GM23338 (cell line): ENCODE measurements at regions not wholly inside any gene's neighbourhood (a gene's known extent, or its start where the extent isn't known, plus 50 kb on each side); places are given as distances from the start of the nearest gene placed in this dataset.

Experiments
- ATAC-seq: fragments of 200-7000 bp; cut with Tn5 transposase; 3 replicates; pipeline ENCODE4 v1.9.1; 2020
- DNase-seq: peaks from one replicate; pipeline ENCODE4 v3.0.0-alpha.2; 2015; ENCODE audit warnings: low spot score
- H2AFZ ChIP-seq: fragments of 200-600 bp; sonication (generic); 2 replicates; pipeline ENCODE4 v1.8.0; 2016; ENCODE audit warnings: antibody characterized with exemption, mild to moderate bottlenecking, moderate library complexity
- H3F3A ChIP-seq: fragments of 200-600 bp; sonication (generic); replicated peaks from 2 replicates; pipeline ENCODE4 v1.8.0; 2017; ENCODE audit warnings: antibody characterized with exemption, mixed run types, low read depth
- H3K27ac ChIP-seq: fragments of 200-600 bp; sonication (generic); 2 replicates; pipeline ENCODE4 v1.6.1; 2016; ENCODE audit warnings: low read depth
- H3K27me3 ChIP-seq: fragments of 200-600 bp; sonication (generic); 2 replicates; pipeline ENCODE4 v1.8.0; 2016; ENCODE audit warnings: mild to moderate bottlenecking, mixed run types, moderate library complexity; ENCODE audit not compliant: insufficient read depth
- H3K36me3 ChIP-seq: fragments of 200-600 bp; sonication (generic); 2 replicates; pipeline ENCODE4 v1.8.0; 2016; ENCODE audit warnings: mild to moderate bottlenecking; ENCODE audit not compliant: insufficient read depth
- H3K4me1 ChIP-seq: fragments of 200-600 bp; sonication (generic); 2 replicates; pipeline ENCODE4 v1.8.0; 2016; ENCODE audit warnings: mild to moderate bottlenecking, moderate library complexity; ENCODE audit not compliant: insufficient read depth
- H3K4me2 ChIP-seq: fragments of 200-600 bp; sonication (generic); 2 replicates; pipeline ENCODE4 v1.7.1; 2017; ENCODE audit warnings: mixed run types
- H3K4me3 ChIP-seq: fragments of 200-600 bp; sonication (generic); 2 replicates; pipeline ENCODE4 v1.6.1; 2016; ENCODE audit warnings: mixed run types
- H3K79me2 ChIP-seq: fragments of 200-600 bp; sonication (generic); replicated peaks from 2 replicates; pipeline ENCODE4 v1.8.0; 2017; ENCODE audit warnings: mild to moderate bottlenecking; ENCODE audit not compliant: insufficient read depth
- H3K9me2 ChIP-seq: fragments of 200-600 bp; sonication (generic); 2 replicates; pipeline ENCODE4 v1.8.0; 2017; ENCODE audit not compliant: insufficient read depth
- H4K20me1 ChIP-seq: fragments of 200-600 bp; sonication (generic); replicated peaks from 2 replicates; pipeline ENCODE4 v1.8.0; 2017; ENCODE audit warnings: mild to moderate bottlenecking; ENCODE audit not compliant: insufficient read depth
- H3K27ac Mint-ChIP-seq: 2 replicates; pipeline ENCODE4 v1.8.0; 2020; ENCODE audit warnings: inconsistent platforms, mild to moderate bottlenecking, moderate library complexity, mixed read lengths
- H3K27me3 Mint-ChIP-seq: 3 replicates; pipeline ENCODE4 v1.8.0; 2022; ENCODE audit warnings: low read depth, mild to moderate bottlenecking, moderate library complexity, mixed read lengths, inconsistent platforms; ENCODE audit not compliant: insufficient read depth, poor library complexity
- H3K36me3 Mint-ChIP-seq: 3 replicates; pipeline ENCODE4 v1.8.0; 2021; ENCODE audit warnings: low read depth, mild to moderate bottlenecking, inconsistent platforms, moderate library complexity, mixed read lengths
- H3K4me1 Mint-ChIP-seq: 3 replicates; pipeline ENCODE4 v1.8.0; 2020; ENCODE audit warnings: mild to moderate bottlenecking, inconsistent platforms, mixed read lengths
- H3K4me3 Mint-ChIP-seq: 3 replicates; pipeline ENCODE4 v1.8.0; 2021; ENCODE audit warnings: moderate library complexity, mild to moderate bottlenecking, inconsistent platforms, mixed read lengths
- H3K9me3 Mint-ChIP-seq: 3 replicates; pipeline ENCODE4 v1.8.0; 2020; ENCODE audit warnings: moderate library complexity, mild to moderate bottlenecking, inconsistent platforms, mixed read lengths
- CREB1 ChIP-seq: fragments of 250-450 bp; sonication (Bioruptor Pico); IDR thresholded peaks from 2 replicates; pipeline ENCODE4 v1.5.0; 2020; ENCODE audit warnings: low read depth, mild to moderate bottlenecking, moderate library complexity
- EZH2 ChIP-seq: fragments of 200-600 bp; sonication (generic); IDR thresholded peaks from one replicate; pipeline ENCODE4 v1.8.0; 2017; ENCODE audit warnings: antibody characterized with exemption, mild to moderate bottlenecking, low read depth; ENCODE audit not compliant: unreplicated experiment
- NANOG ChIP-seq: IDR thresholded peaks from 2 replicates; pipeline ENCODE4 v1.6.1; 2016; ENCODE audit warnings: antibody characterized with exemption, borderline replicate concordance
- POLR2AphosphoS5 ChIP-seq: IDR thresholded peaks from 2 replicates; pipeline ENCODE4 v1.6.1; 2016; ENCODE audit warnings: antibody characterized with exemption, low read depth
- STAT1 ChIP-seq: IDR thresholded peaks from one replicate; pipeline ENCODE4 v1.6.1; 2016; ENCODE audit warnings: antibody characterized with exemption; ENCODE audit not compliant: unreplicated experiment
- ZNF114 ChIP-seq: fragments of 250-450 bp; sonication (Bioruptor Pico); IDR thresholded peaks from 2 replicates; pipeline ENCODE4 v1.5.0; 2020; ENCODE audit warnings: mild to moderate bottlenecking, moderate library complexity
- TF ChIP-seq, protein P1 (sequence below), 2 experiments: fragments of 200-600 bp in 1 of 2; sonication (generic) in 1 of 2; conservative IDR thresholded peaks; 2 replicates each; pipeline versions ENCODE4 v1.5.1 to v1.6.1; 2016 to 2017; ENCODE audit warnings: antibody characterized with exemption in 2 of 2, low read depth in 2 of 2, mild to moderate bottlenecking in 2 of 2, moderate library complexity in 1 of 2
- TF ChIP-seq, protein P2 (sequence below): fragments of 250-450 bp; sonication (Bioruptor Pico); IDR thresholded peaks from 2 replicates; pipeline ENCODE4 v1.5.0; 2020; ENCODE audit warnings: mild to moderate bottlenecking, moderate library complexity
- TF ChIP-seq, protein P3 (sequence below): IDR thresholded peaks from one replicate; pipeline ENCODE4 v1.6.1; 2018; ENCODE audit warnings: antibody characterized with exemption; ENCODE audit not compliant: unreplicated experiment

GRCh38 chr4:55256787-55257186, 89.3 kb upstream of the SRD5A3 start (continued):
- TF ChIP-seq, protein P1, sequence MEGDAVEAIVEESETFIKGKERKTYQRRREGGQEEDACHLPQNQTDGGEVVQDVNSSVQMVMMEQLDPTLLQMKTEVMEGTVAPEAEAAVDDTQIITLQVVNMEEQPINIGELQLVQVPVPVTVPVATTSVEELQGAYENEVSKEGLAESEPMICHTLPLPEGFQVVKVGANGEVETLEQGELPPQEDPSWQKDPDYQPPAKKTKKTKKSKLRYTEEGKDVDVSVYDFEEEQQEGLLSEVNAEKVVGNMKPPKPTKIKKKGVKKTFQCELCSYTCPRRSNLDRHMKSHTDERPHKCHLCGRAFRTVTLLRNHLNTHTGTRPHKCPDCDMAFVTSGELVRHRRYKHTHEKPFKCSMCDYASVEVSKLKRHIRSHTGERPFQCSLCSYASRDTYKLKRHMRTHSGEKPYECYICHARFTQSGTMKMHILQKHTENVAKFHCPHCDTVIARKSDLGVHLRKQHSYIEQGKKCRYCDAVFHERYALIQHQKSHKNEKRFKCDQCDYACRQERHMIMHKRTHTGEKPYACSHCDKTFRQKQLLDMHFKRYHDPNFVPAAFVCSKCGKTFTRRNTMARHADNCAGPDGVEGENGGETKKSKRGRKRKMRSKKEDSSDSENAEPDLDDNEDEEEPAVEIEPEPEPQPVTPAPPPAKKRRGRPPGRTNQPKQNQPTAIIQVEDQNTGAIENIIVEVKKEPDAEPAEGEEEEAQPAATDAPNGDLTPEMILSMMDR (conservative IDR thresholded peaks at IDR 0.05; ENCODE audit: low read depth in 2 of 2), result no peak
- no peak for TF ChIP-seq NANOG

DNA sequence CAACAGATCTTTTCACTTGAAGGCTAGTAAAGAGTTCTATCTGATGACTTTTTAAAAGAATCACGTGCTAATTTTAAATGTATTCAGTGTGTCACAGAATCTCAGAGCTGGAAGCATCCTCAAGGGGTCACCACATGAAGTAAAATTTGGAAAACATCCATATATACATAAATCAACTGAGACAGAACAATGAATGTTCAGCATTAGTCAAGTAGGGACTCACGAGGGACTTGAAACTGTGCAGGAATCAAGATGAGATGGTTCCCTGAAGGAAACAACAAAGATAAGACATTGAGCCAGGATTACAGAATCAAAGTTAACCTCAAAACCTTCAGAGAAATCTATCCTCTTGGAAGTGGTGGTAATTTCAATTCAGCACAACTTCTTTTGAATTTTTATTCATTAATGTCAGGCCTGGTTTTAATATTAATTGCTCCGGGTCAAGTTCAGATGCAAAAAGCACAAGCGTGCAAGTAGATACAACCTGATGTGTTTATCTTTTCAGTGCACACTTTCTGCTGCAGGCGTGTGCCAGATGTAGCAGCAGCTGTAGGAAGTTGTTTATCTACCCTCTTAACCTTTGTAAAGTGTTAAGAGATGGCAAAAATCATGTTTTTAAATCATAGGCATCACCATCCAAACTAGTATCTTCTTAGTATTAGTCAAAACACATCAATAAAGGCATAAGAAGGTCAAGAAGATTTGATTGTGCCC, 87.7 kb upstream of the SRD5A3 start:
- Histone ChIP-seq H3F3A (no peaks in the 10 kb centered on the region), H3K4me3 (no peak overlapping the region), H2AFZ (0 out of 2 replicates have a peak overlapping the region, but pooled peaks have one; percentile 2), H3K9me2 (no peaks in the 10 kb centered on the region), H3K4me2 (no peak overlapping the region), H3K4me1 (peaks cover 10% of the 10 kb centered on the region), H4K20me1 (no peaks in the 10 kb centered on the region), H3K27me3 (no peaks in the 10 kb centered on the region), H3K79me2 (no peaks in the 10 kb centered on the region), H3K36me3 (no peaks in the 10 kb centered on the region), H3K27ac (no peak overlapping the region)
- no peak overlapping the region for H3K4me3 Mint-ChIP-seq
- H3K27me3 Mint-ChIP-seq, result no peaks in the 10 kb centered on the region
- TF ChIP-seq ZNF114 (CRISPR knock-in tag), result no peak
- TF ChIP-seq, protein P1 (conservative IDR thresholded peaks at IDR 0.05; ENCODE audit: low read depth in 2 of 2), result no peak
- no peak for TF ChIP-seq NANOG
- TF ChIP-seq, protein P2, sequence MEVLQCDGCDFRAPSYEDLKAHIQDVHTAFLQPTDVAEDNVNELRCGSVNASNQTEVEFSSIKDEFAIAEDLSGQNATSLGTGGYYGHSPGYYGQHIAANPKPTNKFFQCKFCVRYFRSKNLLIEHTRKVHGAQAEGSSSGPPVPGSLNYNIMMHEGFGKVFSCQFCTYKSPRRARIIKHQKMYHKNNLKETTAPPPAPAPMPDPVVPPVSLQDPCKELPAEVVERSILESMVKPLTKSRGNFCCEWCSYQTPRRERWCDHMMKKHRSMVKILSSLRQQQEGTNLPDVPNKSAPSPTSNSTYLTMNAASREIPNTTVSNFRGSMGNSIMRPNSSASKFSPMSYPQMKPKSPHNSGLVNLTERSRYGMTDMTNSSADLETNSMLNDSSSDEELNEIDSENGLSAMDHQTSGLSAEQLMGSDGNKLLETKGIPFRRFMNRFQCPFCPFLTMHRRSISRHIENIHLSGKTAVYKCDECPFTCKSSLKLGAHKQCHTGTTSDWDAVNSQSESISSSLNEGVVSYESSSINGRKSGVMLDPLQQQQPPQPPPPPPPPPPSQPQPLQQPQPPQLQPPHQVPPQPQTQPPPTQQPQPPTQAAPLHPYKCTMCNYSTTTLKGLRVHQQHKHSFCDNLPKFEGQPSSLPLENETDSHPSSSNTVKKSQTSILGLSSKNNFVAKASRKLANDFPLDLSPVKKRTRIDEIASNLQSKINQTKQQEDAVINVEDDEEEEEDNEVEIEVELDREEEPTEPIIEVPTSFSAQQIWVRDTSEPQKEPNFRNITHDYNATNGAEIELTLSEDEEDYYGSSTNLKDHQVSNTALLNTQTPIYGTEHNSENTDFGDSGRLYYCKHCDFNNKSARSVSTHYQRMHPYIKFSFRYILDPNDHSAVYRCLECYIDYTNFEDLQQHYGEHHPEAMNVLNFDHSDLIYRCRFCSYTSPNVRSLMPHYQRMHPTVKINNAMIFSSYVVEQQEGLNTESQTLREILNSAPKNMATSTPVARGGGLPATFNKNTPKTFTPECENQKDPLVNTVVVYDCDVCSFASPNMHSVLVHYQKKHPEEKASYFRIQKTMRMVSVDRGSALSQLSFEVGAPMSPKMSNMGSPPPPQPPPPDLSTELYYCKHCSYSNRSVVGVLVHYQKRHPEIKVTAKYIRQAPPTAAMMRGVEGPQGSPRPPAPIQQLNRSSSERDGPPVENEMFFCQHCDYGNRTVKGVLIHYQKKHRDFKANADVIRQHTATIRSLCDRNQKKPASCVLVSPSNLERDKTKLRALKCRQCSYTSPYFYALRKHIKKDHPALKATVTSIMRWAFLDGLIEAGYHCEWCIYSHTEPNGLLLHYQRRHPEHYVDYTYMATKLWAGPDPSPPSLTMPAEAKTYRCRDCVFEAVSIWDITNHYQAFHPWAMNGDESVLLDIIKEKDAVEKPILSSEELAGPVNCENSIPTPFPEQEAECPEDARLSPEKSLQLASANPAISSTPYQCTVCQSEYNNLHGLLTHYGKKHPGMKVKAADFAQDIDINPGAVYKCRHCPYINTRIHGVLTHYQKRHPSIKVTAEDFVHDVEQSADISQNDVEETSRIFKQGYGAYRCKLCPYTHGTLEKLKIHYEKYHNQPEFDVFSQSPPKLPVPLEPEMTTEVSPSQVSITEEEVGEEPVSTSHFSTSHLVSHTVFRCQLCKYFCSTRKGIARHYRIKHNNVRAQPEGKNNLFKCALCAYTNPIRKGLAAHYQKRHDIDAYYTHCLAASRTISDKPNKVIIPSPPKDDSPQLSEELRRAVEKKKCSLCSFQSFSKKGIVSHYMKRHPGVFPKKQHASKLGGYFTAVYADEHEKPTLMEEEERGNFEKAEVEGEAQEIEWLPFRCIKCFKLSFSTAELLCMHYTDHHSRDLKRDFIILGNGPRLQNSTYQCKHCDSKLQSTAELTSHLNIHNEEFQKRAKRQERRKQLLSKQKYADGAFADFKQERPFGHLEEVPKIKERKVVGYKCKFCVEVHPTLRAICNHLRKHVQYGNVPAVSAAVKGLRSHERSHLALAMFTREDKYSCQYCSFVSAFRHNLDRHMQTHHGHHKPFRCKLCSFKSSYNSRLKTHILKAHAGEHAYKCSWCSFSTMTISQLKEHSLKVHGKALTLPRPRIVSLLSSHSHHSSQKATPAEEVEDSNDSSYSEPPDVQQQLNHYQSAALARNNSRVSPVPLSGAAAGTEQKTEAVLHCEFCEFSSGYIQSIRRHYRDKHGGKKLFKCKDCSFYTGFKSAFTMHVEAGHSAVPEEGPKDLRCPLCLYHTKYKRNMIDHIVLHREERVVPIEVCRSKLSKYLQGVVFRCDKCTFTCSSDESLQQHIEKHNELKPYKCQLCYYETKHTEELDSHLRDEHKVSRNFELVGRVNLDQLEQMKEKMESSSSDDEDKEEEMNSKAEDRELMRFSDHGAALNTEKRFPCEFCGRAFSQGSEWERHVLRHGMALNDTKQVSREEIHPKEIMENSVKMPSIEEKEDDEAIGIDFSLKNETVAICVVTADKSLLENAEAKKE (CRISPR knock-in tag), result no peak
- TF ChIP-seq, protein P3, sequence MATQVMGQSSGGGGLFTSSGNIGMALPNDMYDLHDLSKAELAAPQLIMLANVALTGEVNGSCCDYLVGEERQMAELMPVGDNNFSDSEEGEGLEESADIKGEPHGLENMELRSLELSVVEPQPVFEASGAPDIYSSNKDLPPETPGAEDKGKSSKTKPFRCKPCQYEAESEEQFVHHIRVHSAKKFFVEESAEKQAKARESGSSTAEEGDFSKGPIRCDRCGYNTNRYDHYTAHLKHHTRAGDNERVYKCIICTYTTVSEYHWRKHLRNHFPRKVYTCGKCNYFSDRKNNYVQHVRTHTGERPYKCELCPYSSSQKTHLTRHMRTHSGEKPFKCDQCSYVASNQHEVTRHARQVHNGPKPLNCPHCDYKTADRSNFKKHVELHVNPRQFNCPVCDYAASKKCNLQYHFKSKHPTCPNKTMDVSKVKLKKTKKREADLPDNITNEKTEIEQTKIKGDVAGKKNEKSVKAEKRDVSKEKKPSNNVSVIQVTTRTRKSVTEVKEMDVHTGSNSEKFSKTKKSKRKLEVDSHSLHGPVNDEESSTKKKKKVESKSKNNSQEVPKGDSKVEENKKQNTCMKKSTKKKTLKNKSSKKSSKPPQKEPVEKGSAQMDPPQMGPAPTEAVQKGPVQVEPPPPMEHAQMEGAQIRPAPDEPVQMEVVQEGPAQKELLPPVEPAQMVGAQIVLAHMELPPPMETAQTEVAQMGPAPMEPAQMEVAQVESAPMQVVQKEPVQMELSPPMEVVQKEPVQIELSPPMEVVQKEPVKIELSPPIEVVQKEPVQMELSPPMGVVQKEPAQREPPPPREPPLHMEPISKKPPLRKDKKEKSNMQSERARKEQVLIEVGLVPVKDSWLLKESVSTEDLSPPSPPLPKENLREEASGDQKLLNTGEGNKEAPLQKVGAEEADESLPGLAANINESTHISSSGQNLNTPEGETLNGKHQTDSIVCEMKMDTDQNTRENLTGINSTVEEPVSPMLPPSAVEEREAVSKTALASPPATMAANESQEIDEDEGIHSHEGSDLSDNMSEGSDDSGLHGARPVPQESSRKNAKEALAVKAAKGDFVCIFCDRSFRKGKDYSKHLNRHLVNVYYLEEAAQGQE, result no peak
- TF ChIP-seq CREB1 (CRISPR knock-in tag), result no peak
- no peak for TF ChIP-seq STAT1
- TF ChIP-seq EZH2, result no peak
- no peak for TF ChIP-seq POLR2AphosphoS5
- peaks cover 19% of the 10 kb centered on the region for H3K4me1 Mint-ChIP-seq
- ATAC-seq, result no peak
- H3K27ac Mint-ChIP-seq, result no peak overlapping the region
- peaks cover 3% of the 10 kb centered on the region; the same call in 2 of the 3 replicates for H3K9me3 Mint-ChIP-seq
- no peak for DNase-seq
- H3K36me3 Mint-ChIP-seq, result no peaks in the 10 kb centered on the region
